Activated CD8-positive, alpha-beta memory T cell treated with anti-CD3 and anti-CD28 coated beads, Interleukin-2, amount 50 U/mL, for 48 hours (primary cell): ENCODE measurements at regions not wholly inside any gene's neighbourhood (a gene's known extent, or its start where the extent isn't known, plus 50 kb on each side); places are given as distances from the start of the nearest gene placed in this dataset.

Experiments
- DNase-seq: peaks from one replicate; pipeline ENCODE4 v3.0.0-alpha.2; 2020

GRCh38 chr9:90012949-90013348, 408.1 kb downstream of the GADD45G start:
- DNase-seq = no peak

GRCh38 chr9:90013778-90014177, 409.0 kb downstream of the GADD45G start:
- DNase-seq = no peak

- DNase-seq = no peak
Observed at GRCh38 chr9:90014421-90014820, 409.6 kb downstream of the GADD45G start.

GRCh38 chr9:90016272-90016671, 411.5 kb downstream of the GADD45G start:
- DNase-seq = no peak

GRCh38 chr9:90017679-90018078, 412.9 kb downstream of the GADD45G start:
- no peak for DNase-seq

GRCh38 chr9:90018688-90019087, 413.9 kb downstream of the GADD45G start:
- no peak for DNase-seq

GRCh38 chr9:90019626-90020025, 414.8 kb downstream of the GADD45G start:
- DNase-seq = no peak

GRCh38 chr9:90020276-90020871, 415.6 kb downstream of the GADD45G start:
- no peak for DNase-seq

- no peak for DNase-seq
Observed at GRCh38 chr9:90021216-90021906, 416.5 kb downstream of the GADD45G start.

GRCh38 chr9:90022474-90022873, 417.7 kb downstream of the GADD45G start:
- no peak for DNase-seq

- DNase-seq = no peak
Observed at GRCh38 chr9:90023861-90024260, 419.0 kb downstream of the GADD45G start.

- DNase-seq = no peak
Observed at GRCh38 chr9:90024409-90024808, 419.6 kb downstream of the GADD45G start.

- no peak for DNase-seq
Observed at GRCh38 chr9:90024823-90025222, 420.0 kb downstream of the GADD45G start.

- DNase-seq = no peak
Observed at GRCh38 chr9:90025816-90026215, 421.0 kb downstream of the GADD45G start.

GRCh38 chr9:90027296-90027790, 422.5 kb downstream of the GADD45G start:
- DNase-seq = no peak

GRCh38 chr9:90029386-90029785, 424.6 kb downstream of the GADD45G start:
- DNase-seq = no peak

- DNase-seq = no peak
Observed at GRCh38 chr9:90029996-90030395, 425.2 kb downstream of the GADD45G start.

- DNase-seq = no peak
Observed at GRCh38 chr9:90032296-90033027, 427.6 kb downstream of the GADD45G start.

- DNase-seq = no peak
Observed at GRCh38 chr9:90033028-90033650, 428.3 kb downstream of the GADD45G start.

GRCh38 chr9:90034071-90034470, 429.3 kb downstream of the GADD45G start:
- DNase-seq = no peak

- DNase-seq = no peak
Observed at GRCh38 chr9:90035471-90035870, 430.7 kb downstream of the GADD45G start.

- no peak for DNase-seq
Observed at GRCh38 chr9:90037146-90037797, 432.5 kb downstream of the GADD45G start.

- DNase-seq = no peak
Observed at GRCh38 chr9:90038763-90039162, 434.0 kb downstream of the GADD45G start.
